DOHH2 (cell line): ENCODE measurements at regions not wholly inside any gene's neighbourhood (a gene's known extent, or its start where the extent isn't known, plus 50 kb on each side); places are given as distances from the start of the nearest gene placed in this dataset.

ENCODE experiments used
- EZH2phosphoT487 ChIP-seq: fragments of 200-600 bp; sonication (generic); IDR thresholded peaks from 2 replicates; pipeline ENCODE4 v1.6.1; 2017; ENCODE audit warnings: borderline replicate concordance, mild to moderate bottlenecking, antibody characterized with exemption, low read length, moderate library complexity, mixed read lengths
- TF ChIP-seq, protein P1 (sequence below): fragments of 200-600 bp; sonication (generic); IDR thresholded peaks from one replicate; pipeline ENCODE4 v1.5.1; 2014; ENCODE audit warnings: antibody characterized with exemption, mild to moderate bottlenecking, low read depth, low read length; ENCODE audit not compliant: poor library complexity, severe bottlenecking

DNA sequence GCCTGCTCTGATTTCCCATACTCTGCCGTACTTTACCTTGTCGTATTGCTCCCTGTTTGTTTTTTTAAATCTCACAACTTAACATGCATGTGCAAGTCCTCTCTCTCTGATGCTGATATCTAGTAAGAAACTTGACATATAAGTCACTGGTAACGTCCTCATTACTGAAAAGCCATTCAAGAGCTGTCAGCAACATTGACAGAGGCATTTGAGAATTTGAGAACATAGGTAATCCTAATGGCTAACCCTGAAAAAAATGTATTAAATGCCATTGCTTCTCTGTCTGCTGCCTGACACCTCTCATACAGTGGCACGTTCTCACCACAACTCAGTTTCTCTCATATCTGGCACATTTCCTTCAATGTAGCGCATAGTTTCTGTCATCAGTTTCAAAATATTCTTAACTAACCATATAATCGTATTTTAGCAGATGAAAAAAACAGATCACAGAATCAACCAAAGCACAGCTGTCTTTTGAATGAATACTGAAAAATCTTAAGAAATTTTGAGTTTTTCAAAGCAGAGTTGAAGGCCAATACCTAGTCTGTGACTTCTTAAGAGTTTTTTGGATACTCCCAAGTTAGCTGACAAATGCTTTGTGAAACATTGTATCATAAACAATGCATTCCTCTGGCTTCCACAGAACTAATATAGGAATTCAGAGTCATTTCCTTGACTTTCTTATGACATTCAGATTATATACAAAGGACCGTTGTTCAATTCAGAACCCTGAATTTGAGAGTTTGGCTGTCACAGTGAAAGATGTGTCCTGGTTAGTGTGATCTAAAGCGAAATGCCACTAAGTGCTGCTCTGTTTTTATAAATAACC lies 996.4 kb downstream of the C4orf33 start:
- TF ChIP-seq, protein P1, sequence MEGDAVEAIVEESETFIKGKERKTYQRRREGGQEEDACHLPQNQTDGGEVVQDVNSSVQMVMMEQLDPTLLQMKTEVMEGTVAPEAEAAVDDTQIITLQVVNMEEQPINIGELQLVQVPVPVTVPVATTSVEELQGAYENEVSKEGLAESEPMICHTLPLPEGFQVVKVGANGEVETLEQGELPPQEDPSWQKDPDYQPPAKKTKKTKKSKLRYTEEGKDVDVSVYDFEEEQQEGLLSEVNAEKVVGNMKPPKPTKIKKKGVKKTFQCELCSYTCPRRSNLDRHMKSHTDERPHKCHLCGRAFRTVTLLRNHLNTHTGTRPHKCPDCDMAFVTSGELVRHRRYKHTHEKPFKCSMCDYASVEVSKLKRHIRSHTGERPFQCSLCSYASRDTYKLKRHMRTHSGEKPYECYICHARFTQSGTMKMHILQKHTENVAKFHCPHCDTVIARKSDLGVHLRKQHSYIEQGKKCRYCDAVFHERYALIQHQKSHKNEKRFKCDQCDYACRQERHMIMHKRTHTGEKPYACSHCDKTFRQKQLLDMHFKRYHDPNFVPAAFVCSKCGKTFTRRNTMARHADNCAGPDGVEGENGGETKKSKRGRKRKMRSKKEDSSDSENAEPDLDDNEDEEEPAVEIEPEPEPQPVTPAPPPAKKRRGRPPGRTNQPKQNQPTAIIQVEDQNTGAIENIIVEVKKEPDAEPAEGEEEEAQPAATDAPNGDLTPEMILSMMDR, result no peak
- no peak for TF ChIP-seq EZH2phosphoT487
